ENCODE measurements at regions not wholly inside any gene's neighbourhood (a gene's known extent, or its start where the extent isn't known, plus 50 kb on each side); places are given as distances from the start of the nearest gene placed in this dataset.

DNA sequence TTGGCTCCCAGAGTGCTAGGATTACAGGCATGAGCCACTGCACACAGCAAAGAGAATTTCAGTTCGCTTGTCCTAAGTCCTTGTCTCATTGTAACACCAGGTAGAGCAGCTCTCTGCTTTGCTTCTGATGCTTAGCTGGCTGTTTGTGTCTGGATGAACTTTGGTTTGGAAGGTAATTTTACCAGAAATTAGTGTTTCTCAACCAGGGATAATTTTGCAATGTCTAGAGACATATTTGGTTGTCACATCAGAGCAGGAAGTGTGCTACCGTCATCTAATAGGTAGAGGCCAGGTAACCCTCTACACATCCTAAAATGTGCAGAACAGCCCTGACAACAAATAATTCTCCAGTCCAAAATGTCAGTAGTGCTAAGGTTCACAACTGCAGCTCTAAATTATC, 108.8 kb downstream of the SNX18 start:
- no peaks in the 10 kb centered on the region for H4K20me1 ChIP-seq (ENCODE audit: insufficient read depth)
- H3K27ac ChIP-seq (ENCODE audit: low read depth, low read length), result no peak overlapping the region
- H3K79me2 ChIP-seq (ENCODE audit: insufficient read depth, low read length), result no peaks in the 10 kb centered on the region
- DNase-seq (ENCODE audit: low read depth, low spot score), result no peak
- ChIA-PET CTCF (no interaction called here), POLR2A (no interaction called here), RAD21 (ENCODE audit: low non-redundant PET in 1 of 2, low total read pairs in 2 of 2, uncharacterized antibody in 2 of 2, unreplicated experiment in 2 of 2) (no interaction called here)
- BruUV-seq (replicated peaks), result no TSS peak
- no peak overlapping the region for H3K4me2 ChIP-seq (ENCODE audit: low read length)
- H3K4me1 ChIP-seq (ENCODE audit: control insufficient read depth in 1 of 2, insufficient read depth in 2 of 2, low read length in 2 of 2), result no peaks in the 10 kb centered on the region
- H2AFZ ChIP-seq (ENCODE audit: low read depth, low read length, poor library complexity, severe bottlenecking), result no peak overlapping the region
- H3K4me3 ChIP-seq (replicated peaks in 1 of 2; ENCODE audit: low read depth in 1 of 2, low read length in 2 of 2), result no peak overlapping the region
- H3K9me3 ChIP-seq (ENCODE audit: control insufficient read depth in 1 of 2, insufficient read depth in 1 of 2, low read depth in 1 of 2, low read length in 2 of 2), result no peaks in the 10 kb centered on the region
- intact Hi-C loops (cut with micrococcal nuclease), result no loop called here
- TF ChIP-seq CBX3 (IDR thresholded peaks at IDR 0.05; ENCODE audit: low read depth), result no peak
- TF ChIP-seq, protein P1, sequence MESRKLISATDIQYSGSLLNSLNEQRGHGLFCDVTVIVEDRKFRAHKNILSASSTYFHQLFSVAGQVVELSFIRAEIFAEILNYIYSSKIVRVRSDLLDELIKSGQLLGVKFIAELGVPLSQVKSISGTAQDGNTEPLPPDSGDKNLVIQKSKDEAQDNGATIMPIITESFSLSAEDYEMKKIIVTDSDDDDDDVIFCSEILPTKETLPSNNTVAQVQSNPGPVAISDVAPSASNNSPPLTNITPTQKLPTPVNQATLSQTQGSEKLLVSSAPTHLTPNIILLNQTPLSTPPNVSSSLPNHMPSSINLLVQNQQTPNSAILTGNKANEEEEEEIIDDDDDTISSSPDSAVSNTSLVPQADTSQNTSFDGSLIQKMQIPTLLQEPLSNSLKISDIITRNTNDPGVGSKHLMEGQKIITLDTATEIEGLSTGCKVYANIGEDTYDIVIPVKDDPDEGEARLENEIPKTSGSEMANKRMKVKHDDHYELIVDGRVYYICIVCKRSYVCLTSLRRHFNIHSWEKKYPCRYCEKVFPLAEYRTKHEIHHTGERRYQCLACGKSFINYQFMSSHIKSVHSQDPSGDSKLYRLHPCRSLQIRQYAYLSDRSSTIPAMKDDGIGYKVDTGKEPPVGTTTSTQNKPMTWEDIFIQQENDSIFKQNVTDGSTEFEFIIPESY (IDR thresholded peaks at IDR 0.05; ENCODE audit: extremely low read depth, insufficient replicate concordance, low read length), result no peak
- TF ChIP-seq ELF1 (IDR thresholded peaks at IDR 0.05; ENCODE audit: borderline replicate concordance, low read depth), result no peak
- H3K27me3 ChIP-seq (ENCODE audit: insufficient read depth, low read length), result 0 out of 2 replicates have a peak, but pooled peaks cover 8% of the 10 kb centered on the region
- H3K9me2 ChIP-seq (ENCODE audit: insufficient read depth), result no peaks in the 10 kb centered on the region
- H3K36me3 ChIP-seq (ENCODE audit: control insufficient read depth in 1 of 2, insufficient read depth in 2 of 2, low read length in 2 of 2), result no peaks in the 10 kb centered on the region
- no peak for ATAC-seq
- H3K9ac ChIP-seq (ENCODE audit: low read length), result no peak overlapping the region

DNA sequence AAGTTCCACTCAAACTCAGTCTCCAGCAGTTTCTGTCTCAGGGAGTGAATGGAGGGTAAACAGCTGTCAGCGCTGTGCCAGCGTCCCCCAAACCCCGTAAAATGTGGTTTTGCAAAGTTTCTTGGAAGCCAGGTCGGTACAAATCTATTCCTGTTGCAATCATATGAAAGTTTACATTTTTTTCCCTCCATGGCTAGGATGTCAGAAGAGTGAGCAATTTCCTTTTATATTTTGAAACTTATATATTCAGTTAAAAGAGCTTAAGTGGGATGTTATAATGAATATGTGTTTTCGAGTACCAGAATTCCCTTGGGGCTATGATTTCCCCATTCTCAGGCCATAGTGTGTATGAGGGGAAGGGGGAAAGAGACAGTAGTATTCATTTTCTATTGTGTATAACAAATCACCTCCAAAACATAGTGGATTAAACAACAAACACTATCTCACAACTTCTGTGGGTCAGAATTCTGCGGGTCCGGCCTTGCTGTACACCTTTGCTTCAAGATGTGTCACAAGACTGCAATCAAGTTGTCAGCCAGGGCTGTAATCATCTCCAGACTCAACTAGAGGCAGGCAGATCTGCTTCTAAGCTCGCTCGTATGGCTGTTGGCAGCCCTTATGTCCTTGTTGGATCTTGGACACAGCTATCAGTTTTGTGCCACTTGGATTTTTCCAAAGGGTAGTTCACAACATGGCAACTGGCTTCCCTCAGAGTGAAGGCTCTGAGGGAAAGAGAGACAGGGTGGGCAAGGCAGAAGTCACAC, 107.4 kb downstream of the SNX18 start:
- BruUV-seq (replicated peaks), result no TSS peak
- no peak for TF ChIP-seq YY1 (IDR thresholded peaks at IDR 0.05; ENCODE audit: extremely low read depth, insufficient replicate concordance, low read depth, low read length)
- TF ChIP-seq EZH2phosphoT487 (IDR thresholded peaks at IDR 0.05; ENCODE audit: borderline replicate concordance), result no peak
- TF ChIP-seq, protein P2, sequence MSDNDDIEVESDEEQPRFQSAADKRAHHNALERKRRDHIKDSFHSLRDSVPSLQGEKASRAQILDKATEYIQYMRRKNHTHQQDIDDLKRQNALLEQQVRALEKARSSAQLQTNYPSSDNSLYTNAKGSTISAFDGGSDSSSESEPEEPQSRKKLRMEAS (IDR thresholded peaks at IDR 0.05), result no peak
- peak; percentile 12; the same call in 1 of the 2 replicates for TF ChIP-seq ZFX (IDR thresholded peaks at IDR 0.05)
- no peak for TF ChIP-seq SIN3A (IDR thresholded peaks at IDR 0.05; ENCODE audit: low read depth)
- no peak for TF ChIP-seq RAD21 (IDR thresholded peaks at IDR 0.05; ENCODE audit: low read depth)
- no peak for TF ChIP-seq TCF7L2 (IDR thresholded peaks at IDR 0.05; ENCODE audit: borderline replicate concordance, extremely low read depth, insufficient read depth, insufficient read length)

More for the DNA sequence above, 107.4 kb downstream of the SNX18 start:
- H3K9me2 ChIP-seq (ENCODE audit: insufficient read depth), result no peaks in the 10 kb centered on the region
- ChIA-PET CTCF (no interaction called here), POLR2A (no interaction called here), RAD21 (ENCODE audit: low non-redundant PET in 1 of 2, low total read pairs in 2 of 2, uncharacterized antibody in 2 of 2, unreplicated experiment in 2 of 2) (no interaction called here)
- no peak overlapping the region for H3K4me3 ChIP-seq (replicated peaks in 1 of 2; ENCODE audit: low read depth in 1 of 2, low read length in 2 of 2)
- H3K27ac ChIP-seq (ENCODE audit: low read depth, low read length), result no peak overlapping the region
- H3K9me3 ChIP-seq (ENCODE audit: control insufficient read depth in 1 of 2, insufficient read depth in 1 of 2, low read depth in 1 of 2, low read length in 2 of 2), result no peaks in the 10 kb centered on the region
- intact Hi-C loops (cut with micrococcal nuclease), result no loop called here
- no peak overlapping the region for H3K9ac ChIP-seq (ENCODE audit: low read length)
- ATAC-seq, result no peak
- H3K79me2 ChIP-seq (ENCODE audit: insufficient read depth, low read length), result no peaks in the 10 kb centered on the region
- no peak for DNase-seq (ENCODE audit: low read depth, low spot score)
- 0 out of 2 replicates have a peak, but pooled peaks cover 8% of the 10 kb centered on the region for H3K27me3 ChIP-seq (ENCODE audit: insufficient read depth, low read length)
- H3K4me2 ChIP-seq (ENCODE audit: low read length), result no peak overlapping the region
- H3K36me3 ChIP-seq (ENCODE audit: control insufficient read depth in 1 of 2, insufficient read depth in 2 of 2, low read length in 2 of 2), result no peaks in the 10 kb centered on the region
- H3K4me1 ChIP-seq (ENCODE audit: control insufficient read depth in 1 of 2, insufficient read depth in 2 of 2, low read length in 2 of 2), result no peaks in the 10 kb centered on the region
- H4K20me1 ChIP-seq (ENCODE audit: insufficient read depth), result no peaks in the 10 kb centered on the region
- no peak overlapping the region for H2AFZ ChIP-seq (ENCODE audit: low read depth, low read length, poor library complexity, severe bottlenecking)

Measured in HCT116 (cell line).